PFSK-1 (cell line): ENCODE measurements at regions not wholly inside any gene's neighbourhood (a gene's known extent, or its start where the extent isn't known, plus 50 kb on each side); places are given as distances from the start of the nearest gene placed in this dataset.

ENCODE experiments used
- FOXP2 ChIP-seq: optimal IDR thresholded peaks from 2 replicates; pipeline ENCODE3; 2011; ENCODE audit warnings: borderline replicate concordance, control low read depth, inconsistent platforms; ENCODE audit not compliant: insufficient read depth; ENCODE audit errors: extremely low read length, extremely low read depth
- POLR2AphosphoS5 ChIP-seq: IDR thresholded peaks from 2 replicates; pipeline ENCODE4 v1.6.1; 2012; ENCODE audit warnings: low read depth, mild to moderate bottlenecking, control low read depth, low read length, moderate library complexity
- REST ChIP-seq, 2 experiments: IDR thresholded peaks; 2 replicates each; pipeline versions ENCODE4 v1.6.1 to v1.8.0; 2011 to 2012; ENCODE audit warnings: low read depth in 2 of 2, low read length in 2 of 2, control low read depth in 1 of 2, inconsistent platforms in 1 of 2, mild to moderate bottlenecking in 1 of 2, moderate library complexity in 1 of 2; ENCODE audit not compliant: insufficient read depth in 1 of 2
- SIN3A ChIP-seq: IDR thresholded peaks from 2 replicates; pipeline ENCODE4 v1.6.1; 2012; ENCODE audit warnings: mild to moderate bottlenecking, low read length, moderate library complexity, borderline replicate concordance; ENCODE audit not compliant: insufficient read depth
- TAF1 ChIP-seq: IDR thresholded peaks from 2 replicates; pipeline ENCODE4 v1.6.1; 2012; ENCODE audit warnings: low read length, control low read depth, borderline replicate concordance; ENCODE audit not compliant: insufficient read depth

- TF ChIP-seq POLR2AphosphoS5 (no peak), REST (IDR thresholded peaks at IDR 0.05; ENCODE audit: insufficient read depth in 1 of 2, low read depth in 2 of 2, low read length in 2 of 2) (no peak), TAF1 (no peak), SIN3A (no peak), FOXP2 (no peak)
Observed at GRCh38 chr4:4608214-4608537, 66.3 kb upstream of the STX18 start.
